PFSK-1 (cell line): ENCODE measurements at regions not wholly inside any gene's neighbourhood (a gene's known extent, or its start where the extent isn't known, plus 50 kb on each side); places are given as distances from the start of the nearest gene placed in this dataset.

Experiments
- POLR2AphosphoS5 ChIP-seq: IDR thresholded peaks from 2 replicates; pipeline ENCODE4 v1.6.1; 2012; ENCODE audit warnings: low read depth, mild to moderate bottlenecking, control low read depth, low read length, moderate library complexity
- SIN3A ChIP-seq: IDR thresholded peaks from 2 replicates; pipeline ENCODE4 v1.6.1; 2012; ENCODE audit warnings: mild to moderate bottlenecking, low read length, moderate library complexity, borderline replicate concordance; ENCODE audit not compliant: insufficient read depth
- TAF1 ChIP-seq: IDR thresholded peaks from 2 replicates; pipeline ENCODE4 v1.6.1; 2012; ENCODE audit warnings: low read length, control low read depth, borderline replicate concordance; ENCODE audit not compliant: insufficient read depth

DNA sequence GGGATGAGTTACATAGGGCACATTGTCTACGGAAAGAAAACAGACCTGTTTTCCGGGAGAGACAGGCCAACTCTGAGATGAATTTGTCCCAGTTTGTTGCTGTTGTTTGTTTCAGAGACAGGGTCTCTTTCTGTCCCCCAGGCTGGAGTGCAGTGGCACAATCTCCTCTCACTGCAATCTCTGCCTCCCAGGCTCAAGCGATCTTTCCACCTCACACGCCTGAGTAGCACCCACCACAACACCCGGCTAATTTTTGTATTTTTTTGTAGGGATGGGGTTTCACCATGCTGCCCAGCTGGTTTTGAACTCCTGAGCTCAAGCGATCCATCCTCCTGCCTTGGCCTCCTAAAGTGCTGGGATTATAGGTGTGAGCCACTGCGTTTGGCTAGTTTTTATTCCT is 125.5 kb upstream of the ERRFI1 start:
- TF ChIP-seq TAF1 (no peak), POLR2AphosphoS5 (no peak), SIN3A (no peak)
